Caco-2 (cell line): ENCODE measurements at regions not wholly inside any gene's neighbourhood (a gene's known extent, or its start where the extent isn't known, plus 50 kb on each side); places are given as distances from the start of the nearest gene placed in this dataset.

Source experiments
- BruUV-seq: library from RNA; stranded (reverse); fragments of 400-500 nt; replicated peaks from 2 replicates; lab custom pipeline; 2021; lab: Mats Ljungman, UMichigan
- CTCF ChIA-PET: fragments of 300-600 bp; sonication (Branson Sonifier 250); formaldehyde crosslinking; loops from one replicate; lab custom pipeline; 2022; ENCODE audit warnings: antibody characterized with exemption; lab: Charles Lee
- POLR2A ChIA-PET: fragments of 300-600 bp; sonication (Branson Sonifier 250); formaldehyde crosslinking; loops from one replicate; lab custom pipeline; 2022; ENCODE audit warnings: antibody characterized with exemption; lab: Charles Lee
- DNase-seq, 2 experiments: peaks; one replicate each; pipeline versions ENCODE4 v3.0.0 to v3.0.0-alpha.2; 2020 to 2022
- H3K27me3 ChIP-seq: replicated peaks from 2 replicates; pipeline ENCODE4 v1.6.0; 2011; ENCODE audit warnings: low read length; ENCODE audit not compliant: control insufficient read depth, insufficient read depth
- H3K36me3 ChIP-seq: 2 replicates; pipeline ENCODE4 v1.5.1; 2011; ENCODE audit warnings: low read length; ENCODE audit not compliant: control insufficient read depth, insufficient read depth
- H3K4me1 ChIP-seq: fragments of 250-450 bp; sonication (Bioruptor Pico); 2 replicates; pipeline ENCODE4 v1.5.1; 2020; ENCODE audit warnings: mild to moderate bottlenecking
- H3K4me3 ChIP-seq: 2 replicates; pipeline ENCODE4 v1.5.1; 2011; ENCODE audit warnings: low read depth, mild to moderate bottlenecking, control low read depth, low read length
- H3K9me3 ChIP-seq: fragments of 250-450 bp; sonication (Bioruptor Pico); 2 replicates; pipeline ENCODE4 v1.5.1; 2020; ENCODE audit warnings: mild to moderate bottlenecking, moderate library complexity
- H3K27ac Mint-ChIP-seq: one replicate; pipeline ENCODE4 v1.8.0; 2022; ENCODE audit warnings: mixed read lengths; ENCODE audit not compliant: unreplicated experiment
- H3K27me3 Mint-ChIP-seq: one replicate; pipeline ENCODE4 v1.8.0; 2022; ENCODE audit warnings: mixed read lengths; ENCODE audit not compliant: insufficient read depth, unreplicated experiment
- H3K36me3 Mint-ChIP-seq: one replicate; pipeline ENCODE4 v1.8.0; 2022; ENCODE audit warnings: mild to moderate bottlenecking, mixed read lengths; ENCODE audit not compliant: insufficient read depth, unreplicated experiment
- H3K4me1 Mint-ChIP-seq: one replicate; pipeline ENCODE4 v1.8.0; 2022; ENCODE audit warnings: low read depth, mixed read lengths; ENCODE audit not compliant: unreplicated experiment
- H3K4me3 Mint-ChIP-seq: one replicate; pipeline ENCODE4 v1.8.0; 2022; ENCODE audit warnings: mild to moderate bottlenecking, moderate library complexity, mixed read lengths; ENCODE audit not compliant: unreplicated experiment
- H3K9me3 Mint-ChIP-seq: one replicate; pipeline ENCODE4 v1.8.0; 2022; ENCODE audit warnings: mixed read lengths; ENCODE audit not compliant: unreplicated experiment
- intact Hi-C: fragments of 100-400 bp; cut with micrococcal nuclease; formaldehyde crosslinking; loops from one replicate; pipeline ENCODE4 v1.10.0; 2022; ENCODE audit not compliant: unreplicated experiment
- TF ChIP-seq, protein P1 (sequence below), 2 experiments: fragments of 200-600 bp in 1 of 2; IDR thresholded peaks; 1 replicate in 1 of 2; 2 replicates in 1 of 2; pipeline versions ENCODE4 v1.5.1 to v1.8.0; 2011 to 2022; ENCODE audit warnings: antibody characterized with exemption in 1 of 2, control low read depth in 1 of 2, inconsistent platforms in 1 of 2, low read depth in 1 of 2, low read length in 1 of 2, mild to moderate bottlenecking in 1 of 2, moderate library complexity in 1 of 2; ENCODE audit not compliant: insufficient read depth in 1 of 2, severe bottlenecking in 1 of 2, unreplicated experiment in 1 of 2

DNA sequence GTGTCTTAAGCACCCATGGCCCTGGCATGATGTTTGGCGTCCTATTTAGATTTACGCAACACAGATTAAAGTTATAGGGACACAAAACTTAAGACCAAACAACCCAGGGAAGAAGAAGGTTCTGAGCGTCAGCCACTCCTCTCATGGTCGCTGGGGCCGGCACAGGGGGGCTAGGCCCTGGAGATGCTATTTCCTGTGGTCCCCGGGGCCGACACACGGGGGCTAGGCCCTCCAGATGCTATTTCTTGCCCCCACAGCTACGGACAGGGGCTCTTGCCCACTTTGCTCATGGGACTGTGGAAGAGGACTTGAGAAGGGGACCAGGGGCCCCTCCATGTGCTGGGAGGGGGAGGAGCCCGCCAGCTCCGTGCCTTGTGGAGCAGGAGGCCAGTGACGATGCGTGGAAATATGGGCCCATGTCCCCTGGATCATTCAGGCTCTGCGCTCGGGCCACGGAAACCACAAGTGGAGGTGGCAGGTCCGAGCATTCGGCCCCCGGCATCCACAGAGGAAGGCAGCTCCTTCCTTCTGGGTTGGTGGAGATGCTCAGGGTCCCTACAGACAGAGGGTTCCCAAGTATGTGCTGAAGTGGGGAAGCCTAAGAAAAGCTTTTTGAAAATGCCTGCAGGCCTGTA lies 711.1 kb downstream of the BRD1 start:
- no peaks in the 10 kb centered on the region for H3K27me3 ChIP-seq
- no TSS peak for BruUV-seq
- H3K4me3 ChIP-seq = no peak overlapping the region
- Mint-ChIP-seq H3K36me3 (no peaks in the 10 kb centered on the region), H3K27ac (no peak overlapping the region), H3K27me3 (peaks cover 3% of the 10 kb centered on the region), H3K4me1 (no peaks in the 10 kb centered on the region), H3K9me3 (no peaks in the 10 kb centered on the region), H3K4me3 (no peak overlapping the region)
- no peaks in the 10 kb centered on the region for H3K36me3 ChIP-seq
- no peaks in the 10 kb centered on the region for H3K4me1 ChIP-seq
- TF ChIP-seq, protein P1, sequence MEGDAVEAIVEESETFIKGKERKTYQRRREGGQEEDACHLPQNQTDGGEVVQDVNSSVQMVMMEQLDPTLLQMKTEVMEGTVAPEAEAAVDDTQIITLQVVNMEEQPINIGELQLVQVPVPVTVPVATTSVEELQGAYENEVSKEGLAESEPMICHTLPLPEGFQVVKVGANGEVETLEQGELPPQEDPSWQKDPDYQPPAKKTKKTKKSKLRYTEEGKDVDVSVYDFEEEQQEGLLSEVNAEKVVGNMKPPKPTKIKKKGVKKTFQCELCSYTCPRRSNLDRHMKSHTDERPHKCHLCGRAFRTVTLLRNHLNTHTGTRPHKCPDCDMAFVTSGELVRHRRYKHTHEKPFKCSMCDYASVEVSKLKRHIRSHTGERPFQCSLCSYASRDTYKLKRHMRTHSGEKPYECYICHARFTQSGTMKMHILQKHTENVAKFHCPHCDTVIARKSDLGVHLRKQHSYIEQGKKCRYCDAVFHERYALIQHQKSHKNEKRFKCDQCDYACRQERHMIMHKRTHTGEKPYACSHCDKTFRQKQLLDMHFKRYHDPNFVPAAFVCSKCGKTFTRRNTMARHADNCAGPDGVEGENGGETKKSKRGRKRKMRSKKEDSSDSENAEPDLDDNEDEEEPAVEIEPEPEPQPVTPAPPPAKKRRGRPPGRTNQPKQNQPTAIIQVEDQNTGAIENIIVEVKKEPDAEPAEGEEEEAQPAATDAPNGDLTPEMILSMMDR (IDR thresholded peaks at IDR 0.05; ENCODE audit: insufficient read depth in 1 of 2, low read depth in 1 of 2, low read length in 1 of 2, severe bottlenecking in 1 of 2, unreplicated experiment in 1 of 2) = no peak
- DNase-seq = no peak
- CTCF ChIA-PET = no interaction called here
- intact Hi-C loops = no loop called here
- H3K9me3 ChIP-seq = no peaks in the 10 kb centered on the region
- POLR2A ChIA-PET = no interaction called here

DNA sequence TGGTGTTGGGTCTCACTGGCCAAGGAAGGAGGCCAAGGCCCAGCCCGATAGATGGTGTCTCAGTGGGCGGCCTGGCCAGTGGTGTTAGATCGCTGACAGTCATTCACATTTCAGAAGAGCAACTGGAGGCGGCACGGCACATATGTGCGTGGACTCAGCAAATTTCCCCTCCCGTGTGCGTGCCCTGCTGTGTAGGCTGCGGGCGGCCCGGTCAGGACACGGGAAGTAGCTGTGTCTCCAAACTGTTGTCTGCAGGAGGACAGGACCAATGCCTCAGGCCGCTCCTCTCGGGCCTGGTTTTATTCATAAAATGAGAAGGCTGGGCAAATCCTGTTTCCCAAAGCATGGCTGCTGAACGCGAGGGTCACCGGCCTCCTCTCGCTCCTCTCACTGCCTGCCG lies 711.7 kb downstream of the BRD1 start:
- no peaks in the 10 kb centered on the region for H3K4me1 ChIP-seq
- H3K27ac Mint-ChIP-seq = no peak overlapping the region
- H3K4me3 Mint-ChIP-seq = no peak overlapping the region
- no peaks in the 10 kb centered on the region for H3K36me3 Mint-ChIP-seq
- H3K27me3 Mint-ChIP-seq = peaks cover 3% of the 10 kb centered on the region
- ChIA-PET CTCF (no interaction called here), POLR2A (no interaction called here)
- BruUV-seq = no TSS peak
- DNase-seq = no peak
- no peaks in the 10 kb centered on the region for H3K27me3 ChIP-seq
- H3K36me3 ChIP-seq = no peaks in the 10 kb centered on the region
- no peaks in the 10 kb centered on the region for H3K9me3 Mint-ChIP-seq
- no peak overlapping the region for H3K4me3 ChIP-seq
- H3K9me3 ChIP-seq = no peaks in the 10 kb centered on the region
- no peaks in the 10 kb centered on the region for H3K4me1 Mint-ChIP-seq
- TF ChIP-seq, protein P1 (IDR thresholded peaks at IDR 0.05; ENCODE audit: insufficient read depth in 1 of 2, low read depth in 1 of 2, low read length in 1 of 2, severe bottlenecking in 1 of 2, unreplicated experiment in 1 of 2) = no peak
- intact Hi-C loops = no loop called here

DNA sequence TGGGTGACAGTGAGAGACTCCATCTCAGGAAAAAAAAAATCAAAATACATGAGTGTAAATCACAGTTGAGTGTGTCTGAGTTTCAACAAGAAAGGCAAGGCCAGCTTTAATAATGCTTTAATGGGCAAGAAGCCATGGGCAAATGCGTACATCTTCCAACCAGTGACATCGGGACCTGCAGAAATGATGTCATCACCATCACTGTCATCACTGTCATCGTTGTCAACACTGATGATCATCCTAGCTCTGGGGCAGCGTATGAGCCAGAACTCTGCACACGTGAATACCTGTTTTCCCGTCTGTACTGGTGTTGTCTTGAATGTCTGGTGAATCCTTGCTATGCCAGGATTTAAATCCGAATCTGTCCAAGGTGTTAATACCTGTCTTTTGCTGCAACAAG lies 712.5 kb downstream of the BRD1 start:
- Mint-ChIP-seq H3K9me3 (no peaks in the 10 kb centered on the region), H3K27me3 (peaks cover 8% of the 10 kb centered on the region)
- POLR2A ChIA-PET = no interaction called here

More for the DNA sequence above, 712.5 kb downstream of the BRD1 start:
- H3K9me3 ChIP-seq = no peaks in the 10 kb centered on the region
- no peaks in the 10 kb centered on the region for H3K27me3 ChIP-seq
- CTCF ChIA-PET = no interaction called here
- BruUV-seq = no TSS peak
- intact Hi-C loops = no loop called here
- TF ChIP-seq, protein P1 (IDR thresholded peaks at IDR 0.05; ENCODE audit: insufficient read depth in 1 of 2, low read depth in 1 of 2, low read length in 1 of 2, severe bottlenecking in 1 of 2, unreplicated experiment in 1 of 2) = no peak
- no peaks in the 10 kb centered on the region for H3K36me3 Mint-ChIP-seq
- DNase-seq = no peak
- no peak overlapping the region for H3K27ac Mint-ChIP-seq
- no peaks in the 10 kb centered on the region for H3K4me1 Mint-ChIP-seq
- no peaks in the 10 kb centered on the region for H3K4me1 ChIP-seq
- no peak overlapping the region for H3K4me3 Mint-ChIP-seq
- no peaks in the 10 kb centered on the region for H3K36me3 ChIP-seq
- no peak overlapping the region for H3K4me3 ChIP-seq
